ENCODE measurements at regions not wholly inside any gene's neighbourhood (a gene's known extent, or its start where the extent isn't known, plus 50 kb on each side); places are given as distances from the start of the nearest gene placed in this dataset.

- in situ Hi-C loops (cut with MboI; ENCODE audit: low pct_unique_long_range_greater_than_20kb, low sequenced_read_pairs, unreplicated experiment) = no loop called here
- TF ChIP-seq, protein P1, sequence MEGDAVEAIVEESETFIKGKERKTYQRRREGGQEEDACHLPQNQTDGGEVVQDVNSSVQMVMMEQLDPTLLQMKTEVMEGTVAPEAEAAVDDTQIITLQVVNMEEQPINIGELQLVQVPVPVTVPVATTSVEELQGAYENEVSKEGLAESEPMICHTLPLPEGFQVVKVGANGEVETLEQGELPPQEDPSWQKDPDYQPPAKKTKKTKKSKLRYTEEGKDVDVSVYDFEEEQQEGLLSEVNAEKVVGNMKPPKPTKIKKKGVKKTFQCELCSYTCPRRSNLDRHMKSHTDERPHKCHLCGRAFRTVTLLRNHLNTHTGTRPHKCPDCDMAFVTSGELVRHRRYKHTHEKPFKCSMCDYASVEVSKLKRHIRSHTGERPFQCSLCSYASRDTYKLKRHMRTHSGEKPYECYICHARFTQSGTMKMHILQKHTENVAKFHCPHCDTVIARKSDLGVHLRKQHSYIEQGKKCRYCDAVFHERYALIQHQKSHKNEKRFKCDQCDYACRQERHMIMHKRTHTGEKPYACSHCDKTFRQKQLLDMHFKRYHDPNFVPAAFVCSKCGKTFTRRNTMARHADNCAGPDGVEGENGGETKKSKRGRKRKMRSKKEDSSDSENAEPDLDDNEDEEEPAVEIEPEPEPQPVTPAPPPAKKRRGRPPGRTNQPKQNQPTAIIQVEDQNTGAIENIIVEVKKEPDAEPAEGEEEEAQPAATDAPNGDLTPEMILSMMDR (IDR thresholded peaks at IDR 0.05; ENCODE audit: extremely low read depth, insufficient read depth, missing control alignments) = no peak
- no peak for DNase-seq (ENCODE audit: low spot score)
These were observed 201.9 kb upstream of the PPARGC1A start for GRCh38 chr4:24091639-24092233.

GRCh38 chr4:24089851-24090534 lies 200.1 kb upstream of the PPARGC1A start:
- in situ Hi-C loops (cut with MboI; ENCODE audit: low pct_unique_long_range_greater_than_20kb, low sequenced_read_pairs, unreplicated experiment) = no loop called here
- TF ChIP-seq, protein P1 (IDR thresholded peaks at IDR 0.05; ENCODE audit: extremely low read depth, insufficient read depth, missing control alignments) = no peak
- no peak for DNase-seq (ENCODE audit: low spot score)

DNA sequence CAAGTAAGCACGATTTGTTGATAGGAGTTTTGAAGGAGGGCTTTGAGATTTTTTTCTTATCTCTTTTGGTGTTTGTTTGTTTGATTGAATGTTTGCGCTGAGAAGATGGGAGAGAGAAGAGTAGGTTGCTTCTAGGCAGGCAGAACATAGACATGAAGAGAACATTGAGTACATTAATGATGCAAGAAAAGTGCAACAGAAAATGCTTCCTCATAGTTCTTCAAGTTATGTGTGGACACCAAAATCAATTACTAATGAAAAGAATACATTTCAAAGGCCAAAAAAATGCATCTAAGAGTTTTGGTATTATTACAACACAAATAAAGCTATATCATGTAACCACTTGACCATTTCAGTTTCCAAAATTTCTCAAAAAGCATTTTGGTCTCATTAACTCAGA lies 191.0 kb upstream of the PPARGC1A start:
- no peak for DNase-seq (ENCODE audit: low spot score)
- in situ Hi-C loops (cut with MboI; ENCODE audit: low pct_unique_long_range_greater_than_20kb, low sequenced_read_pairs, unreplicated experiment) = no loop called here
- TF ChIP-seq, protein P1 (IDR thresholded peaks at IDR 0.05; ENCODE audit: extremely low read depth, insufficient read depth, missing control alignments) = no peak

DNA sequence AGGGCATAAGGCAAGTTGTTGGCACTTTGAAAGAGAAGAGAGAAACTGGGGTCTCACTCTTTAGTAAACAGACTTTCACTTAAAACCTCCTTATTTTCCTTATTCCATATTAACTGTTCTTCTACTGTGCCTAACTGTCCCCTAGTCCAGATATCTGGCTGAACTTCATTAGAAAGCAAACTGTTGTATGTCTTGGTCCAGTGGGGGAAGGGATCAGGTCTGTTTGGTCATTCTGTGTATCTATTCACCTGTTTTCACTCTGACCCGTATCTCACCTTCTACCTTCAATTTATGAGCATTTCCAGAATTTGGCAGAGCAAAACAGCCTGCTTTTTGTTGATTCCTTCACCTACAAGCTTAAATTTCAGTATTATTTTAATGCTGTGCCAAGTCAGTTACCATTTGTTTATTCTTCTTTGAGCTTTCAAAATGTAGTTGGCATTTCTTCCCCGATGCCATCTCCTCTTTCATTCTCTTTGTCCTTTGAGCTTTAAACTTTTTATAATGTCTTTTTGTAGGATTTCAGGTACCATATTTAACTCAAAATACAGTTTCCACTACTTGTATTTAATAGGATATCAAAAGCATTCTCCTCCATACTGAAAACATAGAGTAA lies 188.6 kb upstream of the PPARGC1A start:
- no peak for DNase-seq (ENCODE audit: low spot score)
- TF ChIP-seq, protein P1 (IDR thresholded peaks at IDR 0.05; ENCODE audit: extremely low read depth, insufficient read depth, missing control alignments) = no peak
- in situ Hi-C loops (cut with MboI; ENCODE audit: low pct_unique_long_range_greater_than_20kb, low sequenced_read_pairs, unreplicated experiment) = no loop called here

- no peak for DNase-seq (ENCODE audit: low spot score)
- in situ Hi-C loops (cut with MboI; ENCODE audit: low pct_unique_long_range_greater_than_20kb, low sequenced_read_pairs, unreplicated experiment) = no loop called here
- TF ChIP-seq, protein P1 (IDR thresholded peaks at IDR 0.05; ENCODE audit: extremely low read depth, insufficient read depth, missing control alignments) = no peak
These were observed 187.0 kb upstream of the PPARGC1A start for GRCh38 chr4:24076811-24077210.

GRCh38 chr4:24073948-24074347 lies 184.1 kb upstream of the PPARGC1A start:
- no peak for DNase-seq (ENCODE audit: low spot score)
- in situ Hi-C loops (cut with MboI; ENCODE audit: low pct_unique_long_range_greater_than_20kb, low sequenced_read_pairs, unreplicated experiment) = no loop called here
- TF ChIP-seq, protein P1 (IDR thresholded peaks at IDR 0.05; ENCODE audit: extremely low read depth, insufficient read depth, missing control alignments) = no peak
